Calu3 (cell line): ENCODE measurements at regions not wholly inside any gene's neighbourhood (a gene's known extent, or its start where the extent isn't known, plus 50 kb on each side); places are given as distances from the start of the nearest gene placed in this dataset.

Source experiments
- BruUV-seq: library from RNA; stranded (reverse); fragments of 400-500 nt; replicated peaks from 2 replicates; lab custom pipeline; 2021; lab: Mats Ljungman, UMichigan
- CTCF ChIA-PET: fragments of 300-600 bp; sonication (Branson Sonifier 250); formaldehyde crosslinking; loops from one replicate; lab custom pipeline; 2022; ENCODE audit warnings: antibody characterized with exemption; lab: Charles Lee
- DNase-seq: peaks from one replicate; pipeline ENCODE4 v3.0.0; 2022
- H3K27ac Mint-ChIP-seq: one replicate; pipeline ENCODE4 v1.8.0; 2022; ENCODE audit warnings: mixed read lengths; ENCODE audit not compliant: unreplicated experiment
- H3K27me3 Mint-ChIP-seq: one replicate; pipeline ENCODE4 v1.8.0; 2022; ENCODE audit warnings: mixed read lengths; ENCODE audit not compliant: unreplicated experiment
- H3K36me3 Mint-ChIP-seq: one replicate; pipeline ENCODE4 v1.8.0; 2022; ENCODE audit warnings: mild to moderate bottlenecking, moderate library complexity, mixed read lengths; ENCODE audit not compliant: insufficient read depth, unreplicated experiment
- H3K4me1 Mint-ChIP-seq: one replicate; pipeline ENCODE4 v1.8.0; 2022; ENCODE audit warnings: mild to moderate bottlenecking, low read depth, mixed read lengths; ENCODE audit not compliant: unreplicated experiment
- H3K4me3 Mint-ChIP-seq: one replicate; pipeline ENCODE4 v1.8.0; 2022; ENCODE audit warnings: mild to moderate bottlenecking, low read depth, moderate library complexity, mixed read lengths; ENCODE audit not compliant: unreplicated experiment
- H3K9me3 Mint-ChIP-seq: one replicate; pipeline ENCODE4 v1.8.0; 2022; ENCODE audit warnings: low read depth, mixed read lengths; ENCODE audit not compliant: unreplicated experiment
- CTCF ChIP-seq: fragments of 200-600 bp; IDR thresholded peaks from one replicate; pipeline ENCODE4 v1.8.0; 2022; ENCODE audit warnings: antibody characterized with exemption; ENCODE audit not compliant: unreplicated experiment
- intact Hi-C: fragments of 100-400 bp; cut with micrococcal nuclease; formaldehyde crosslinking; loops from one replicate; pipeline ENCODE4 v1.10.0; 2022; ENCODE audit not compliant: unreplicated experiment

DNA sequence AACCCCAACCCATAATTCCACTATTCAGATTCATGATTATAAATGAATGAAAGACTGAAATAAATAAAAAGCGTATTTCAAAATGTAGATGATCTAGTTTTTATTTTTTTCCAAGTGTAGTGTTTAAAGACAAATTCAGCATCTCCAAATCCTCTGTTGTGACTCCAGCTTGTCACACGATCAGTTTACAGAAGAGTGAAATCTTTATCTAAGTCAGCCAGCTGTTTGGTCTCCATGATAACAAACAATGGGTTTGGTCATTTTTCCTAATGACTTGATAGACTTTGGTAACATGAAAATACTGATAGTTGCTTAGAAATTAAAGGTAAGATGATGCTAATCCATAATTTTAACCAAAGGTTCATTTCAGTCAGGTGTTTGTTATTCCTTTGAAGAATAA lies 114.5 kb upstream of the RASSF8 start:
- CTCF ChIA-PET, result interaction anchor here (1.3 kb wide), 1 partner anchor 10 kb away, joined by 5 read pairs; no protein-coding TSS in a partner anchor
- Mint-ChIP-seq H3K4me1 (no peaks in the 10 kb centered on the region), H3K27ac (no peak overlapping the region), H3K4me3 (no peak overlapping the region), H3K27me3 (no peaks in the 10 kb centered on the region), H3K36me3 (no peaks in the 10 kb centered on the region), H3K9me3 (no peaks in the 10 kb centered on the region)
- no peak for TF ChIP-seq CTCF
- BruUV-seq, result no TSS peak
- intact Hi-C loops, result no loop called here
- no peak for DNase-seq

DNA sequence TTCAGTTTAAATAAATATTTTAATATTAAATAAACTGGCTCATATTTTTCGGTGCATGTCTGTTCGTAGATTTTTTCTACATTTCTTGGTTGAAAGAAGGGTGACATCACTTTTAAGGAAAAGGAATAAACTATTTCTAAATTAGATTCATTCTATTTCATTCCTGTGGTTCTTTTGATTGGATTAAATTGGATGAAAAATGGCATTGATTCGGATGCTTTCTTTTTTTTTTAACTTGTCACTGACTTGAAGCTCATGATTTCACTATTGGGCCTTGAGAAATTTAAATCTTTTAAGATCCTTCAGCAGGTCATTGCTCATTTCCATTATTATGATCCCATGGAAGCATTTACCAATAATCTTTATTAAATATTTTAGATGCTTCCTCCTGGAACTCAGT lies 113.1 kb upstream of the RASSF8 start:
- Mint-ChIP-seq H3K27me3 (no peaks in the 10 kb centered on the region), H3K4me3 (no peak overlapping the region), H3K36me3 (no peaks in the 10 kb centered on the region), H3K27ac (no peak overlapping the region), H3K4me1 (no peaks in the 10 kb centered on the region), H3K9me3 (no peaks in the 10 kb centered on the region)
- no TSS peak for BruUV-seq
- CTCF ChIA-PET, result no interaction called here
- intact Hi-C loops, result no loop called here
- DNase-seq, result no peak
- TF ChIP-seq CTCF, result no peak

DNA sequence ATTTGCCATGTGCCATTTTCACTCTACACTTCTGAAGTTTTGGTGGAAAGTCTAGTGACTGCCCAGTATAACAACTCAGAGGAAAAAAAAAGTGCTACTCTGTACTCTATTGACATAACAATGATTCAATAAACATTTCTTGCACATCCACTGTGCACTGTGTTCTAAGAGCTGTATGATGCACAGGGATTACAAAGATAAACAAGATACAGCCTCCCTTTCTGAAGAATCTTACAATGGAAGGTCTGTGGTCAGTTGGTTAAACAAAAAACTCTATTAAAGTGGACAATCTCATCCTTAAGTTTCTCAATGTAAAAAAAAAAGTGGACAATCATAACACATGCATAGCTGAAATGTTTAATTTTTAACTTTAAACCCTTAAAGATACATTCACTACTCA lies 105.7 kb upstream of the RASSF8 start:
- intact Hi-C loops, result no loop called here
- no TSS peak for BruUV-seq
- H3K9me3 Mint-ChIP-seq, result no peaks in the 10 kb centered on the region
- DNase-seq, result no peak
- no peak for TF ChIP-seq CTCF
- H3K4me1 Mint-ChIP-seq, result no peaks in the 10 kb centered on the region
- no peak overlapping the region for H3K4me3 Mint-ChIP-seq
- H3K36me3 Mint-ChIP-seq, result no peaks in the 10 kb centered on the region
- no peaks in the 10 kb centered on the region for H3K27me3 Mint-ChIP-seq
- CTCF ChIA-PET, result interaction anchor here (0.7 to 1.6 kb wide), 2 partner anchors 11 to 42 kb away, joined by 3 to 4 read pairs; no protein-coding TSS in a partner anchor
- H3K27ac Mint-ChIP-seq, result no peak overlapping the region

GRCh38 chr12:25853316-25854095 lies 105.0 kb upstream of the RASSF8 start:
- Mint-ChIP-seq H3K36me3 (no peaks in the 10 kb centered on the region), H3K4me3 (no peak overlapping the region), H3K4me1 (no peaks in the 10 kb centered on the region), H3K27ac (no peak overlapping the region), H3K9me3 (no peaks in the 10 kb centered on the region), H3K27me3 (no peaks in the 10 kb centered on the region)
- no peak for DNase-seq
- intact Hi-C loops, result no loop called here
- no TSS peak for BruUV-seq
- TF ChIP-seq CTCF, result no peak
- CTCF ChIA-PET, result no interaction called here
